GM08714 (cell line): ENCODE measurements at regions not wholly inside any gene's neighbourhood (a gene's known extent, or its start where the extent isn't known, plus 50 kb on each side); places are given as distances from the start of the nearest gene placed in this dataset.

Experiments used
- H3K4me3 ChIP-seq: fragments of 200-500 bp; sonication (Bioruptor generic); 2 replicates; pipeline ENCODE4 v1.5.1; 2014; ENCODE audit warnings: mild to moderate bottlenecking, low read length, inconsistent platforms
- ZNF274 ChIP-seq: IDR thresholded peaks from 2 replicates; pipeline ENCODE4 v1.6.1; 2012; ENCODE audit warnings: mild to moderate bottlenecking, low read depth, low read length

DNA sequence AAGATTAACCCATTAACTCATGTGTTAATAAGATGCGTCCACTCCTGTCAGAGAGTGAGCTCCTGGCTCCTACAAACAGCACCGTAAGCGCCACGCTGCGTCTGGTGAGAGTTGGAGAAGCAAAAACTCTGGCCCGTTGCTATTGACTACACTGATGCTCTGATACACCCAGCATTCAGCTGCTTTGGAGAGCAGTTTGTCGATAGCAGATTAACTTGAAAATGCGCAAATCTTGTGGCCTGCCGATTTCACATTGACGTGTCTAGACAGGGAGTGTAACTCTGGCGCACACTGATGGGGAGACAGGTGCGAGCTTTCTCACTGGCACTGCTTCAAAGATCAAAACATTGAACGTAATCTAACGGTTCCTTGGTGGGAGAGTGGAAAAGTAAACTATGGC lies 151.7 kb upstream of the RPS6KA2 start:
- TF ChIP-seq ZNF274: no peak

DNA sequence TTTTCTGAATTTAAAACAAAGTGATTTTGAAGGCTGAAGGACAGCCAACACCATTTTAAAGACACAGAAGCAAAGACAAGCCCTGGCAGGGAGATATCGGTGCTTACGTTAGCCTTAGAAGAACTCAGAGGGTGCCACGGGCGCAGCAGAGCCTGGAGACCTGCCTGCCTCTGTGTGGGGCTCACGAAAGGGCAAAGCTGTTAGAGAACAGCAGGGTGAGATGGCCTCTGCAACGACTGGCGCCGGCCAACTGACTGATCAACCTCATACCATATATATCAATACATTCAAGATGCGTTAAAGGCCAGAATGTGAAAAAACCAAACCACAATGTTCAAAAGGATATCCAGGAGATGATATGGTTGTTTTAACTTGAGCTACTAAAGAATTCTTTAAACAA lies 151.0 kb upstream of the RPS6KA2 start:
- TF ChIP-seq ZNF274: no peak
- H3K4me3 ChIP-seq: no peak overlapping the region

More for the DNA sequence above, 151.7 kb upstream of the RPS6KA2 start:
- no peak overlapping the region for H3K4me3 ChIP-seq

DNA sequence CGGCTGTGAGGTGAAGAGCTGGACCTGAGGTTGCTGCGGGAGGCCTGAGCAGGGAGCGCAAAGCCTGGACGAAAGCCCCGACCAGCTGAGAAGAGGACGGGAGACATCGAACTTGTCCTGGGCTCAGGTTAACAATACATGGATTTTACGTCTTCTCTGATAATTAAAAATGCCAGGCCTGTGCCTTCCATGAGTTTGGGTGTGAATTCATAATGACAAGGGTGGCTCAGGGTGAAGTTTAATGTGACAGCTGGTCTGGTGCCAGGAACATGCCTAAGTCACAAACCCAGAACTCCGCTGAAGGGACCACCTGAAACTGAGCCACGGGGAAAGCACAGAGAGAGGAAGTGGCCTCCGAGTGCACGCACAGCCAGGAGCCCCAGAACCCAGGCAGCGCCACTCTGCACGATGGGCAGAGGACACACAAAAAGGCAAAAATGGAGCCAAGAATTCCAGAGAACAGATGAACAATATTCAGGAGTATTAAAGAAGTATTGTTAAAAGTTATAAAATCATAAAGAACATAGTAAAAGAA lies 150.1 kb upstream of the RPS6KA2 start:
- TF ChIP-seq ZNF274: no peak
- no peak overlapping the region for H3K4me3 ChIP-seq

DNA sequence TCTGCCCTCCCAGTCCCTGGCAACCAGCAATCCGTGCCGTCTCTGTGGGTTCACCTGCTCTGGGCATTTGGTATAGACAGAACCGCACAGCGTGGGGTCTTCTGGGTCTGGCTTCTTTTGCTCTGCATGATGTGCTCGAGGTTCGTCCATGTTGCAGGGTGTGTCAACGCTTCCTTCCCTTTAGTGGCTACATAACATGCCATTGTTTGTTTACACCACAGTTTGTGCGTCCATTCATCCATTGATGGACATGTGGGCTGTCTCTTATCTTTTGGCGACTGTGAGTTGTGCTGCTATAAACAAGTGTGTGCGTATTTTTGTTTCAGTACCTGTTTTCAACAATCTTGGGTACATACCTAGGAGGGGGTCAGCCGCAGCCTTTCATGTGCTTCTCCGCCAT lies 149.5 kb upstream of the RPS6KA2 start:
- no peak for TF ChIP-seq ZNF274
- no peak overlapping the region for H3K4me3 ChIP-seq

DNA sequence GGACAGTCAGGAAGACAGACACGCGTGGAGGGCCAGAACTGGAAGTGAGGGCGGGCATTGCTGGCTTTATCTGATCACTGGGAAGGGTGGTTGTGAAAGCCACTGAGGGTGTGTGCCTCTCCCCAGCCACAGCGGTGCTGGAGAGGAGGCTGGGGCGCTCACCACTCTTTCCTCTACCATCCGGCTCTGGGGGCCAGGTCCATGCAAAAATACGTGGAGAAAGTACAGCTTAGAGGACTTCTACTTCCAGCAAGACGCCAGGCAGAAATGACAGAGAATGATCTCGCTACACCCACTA lies 148.8 kb upstream of the RPS6KA2 start:
- no peak overlapping the region for H3K4me3 ChIP-seq
- TF ChIP-seq ZNF274: no peak

DNA sequence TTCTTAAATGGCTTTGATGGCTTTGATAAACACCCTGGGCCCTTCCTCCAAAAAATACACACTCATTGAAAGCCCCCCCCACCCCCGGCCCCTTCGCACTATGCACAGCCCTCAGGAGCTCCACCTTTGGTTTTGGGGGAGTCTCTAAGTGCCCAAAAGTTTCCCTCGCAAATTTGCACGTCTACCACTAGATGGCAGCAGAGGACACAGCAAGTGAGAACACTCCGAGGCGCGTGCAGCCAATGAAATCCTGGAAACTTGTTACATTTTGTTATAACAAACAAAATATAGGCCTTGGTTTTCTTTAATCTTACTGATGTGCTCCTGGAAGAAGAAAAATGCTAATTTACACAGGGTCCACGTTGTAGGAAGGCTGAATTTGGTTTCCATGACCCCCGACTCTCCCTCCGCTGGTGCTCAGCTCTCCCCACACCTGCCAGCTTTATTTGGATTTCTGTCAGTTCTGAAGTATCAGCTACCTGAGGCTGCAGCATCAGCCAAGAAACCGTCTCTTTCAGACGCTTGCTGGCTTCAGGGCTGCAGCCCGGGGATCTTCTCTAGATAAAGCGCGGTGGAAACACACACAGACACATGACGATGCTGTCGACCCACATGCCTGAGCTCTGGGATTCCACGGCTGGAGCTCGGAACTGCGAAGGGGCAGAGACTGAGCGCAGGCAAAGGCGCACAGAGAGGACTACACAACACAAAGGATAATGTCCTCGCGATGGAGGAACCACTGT lies 148.3 kb upstream of the RPS6KA2 start:
- H3K4me3 ChIP-seq: no peak overlapping the region
- TF ChIP-seq ZNF274: no peak

DNA sequence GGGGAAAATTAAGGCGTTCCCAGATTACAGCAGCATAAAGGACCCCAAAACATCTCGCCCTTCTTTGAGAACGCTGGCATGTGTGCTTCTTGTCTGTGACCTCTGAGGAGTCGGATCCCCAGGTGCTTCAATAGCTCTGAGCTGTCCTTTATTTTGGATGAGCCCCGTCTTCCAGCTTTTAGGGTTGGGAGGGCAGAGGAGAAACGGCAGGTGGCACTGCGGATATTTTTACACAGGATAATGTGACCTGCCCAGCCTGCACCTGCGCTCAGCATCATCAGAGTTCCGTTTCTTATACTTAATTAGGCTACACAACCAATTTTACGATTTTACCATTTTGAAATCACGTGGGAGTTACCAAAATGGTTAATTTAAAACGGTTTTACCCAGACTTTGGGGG lies 147.7 kb upstream of the RPS6KA2 start:
- H3K4me3 ChIP-seq: no peak overlapping the region
- no peak for TF ChIP-seq ZNF274

DNA sequence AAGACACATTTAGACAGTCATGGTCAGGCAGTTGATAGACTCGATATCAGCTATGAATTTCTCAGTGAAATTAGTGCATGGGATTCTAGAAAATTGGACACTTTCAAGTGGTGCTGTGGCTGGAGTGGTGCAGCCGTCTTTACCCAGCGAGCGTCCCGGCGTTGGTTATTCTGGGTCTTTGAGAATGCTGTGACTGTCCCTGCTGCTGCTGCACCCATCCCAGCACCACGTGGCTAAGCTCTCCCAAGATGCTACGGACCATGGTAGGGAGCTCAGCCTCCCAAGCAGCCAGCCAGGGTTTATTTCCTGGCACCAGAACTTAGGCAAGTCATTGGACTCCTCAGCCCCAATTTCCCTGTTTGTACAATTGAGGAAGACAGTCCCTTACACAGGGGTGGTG lies 147.2 kb upstream of the RPS6KA2 start:
- TF ChIP-seq ZNF274: no peak
- no peak overlapping the region for H3K4me3 ChIP-seq

DNA sequence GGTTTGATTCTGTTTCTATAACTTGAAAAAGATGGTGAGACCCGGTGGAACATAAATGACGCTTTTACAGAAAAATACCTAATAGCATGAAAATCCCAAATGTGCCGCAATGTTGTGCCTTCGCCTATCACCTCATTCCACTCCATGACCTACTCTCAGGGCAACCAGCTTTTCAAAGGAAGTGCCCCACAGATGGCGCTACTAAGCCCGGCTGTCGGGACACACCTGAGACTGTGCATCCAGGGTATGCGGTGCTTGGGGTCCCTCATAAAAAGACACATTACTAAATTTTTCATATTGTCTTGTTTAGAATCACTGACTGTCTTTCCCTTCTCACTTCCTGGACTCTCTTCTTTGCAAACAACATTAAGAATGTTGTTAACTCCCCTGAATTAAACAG lies 145.5 kb upstream of the RPS6KA2 start:
- TF ChIP-seq ZNF274: no peak

DNA sequence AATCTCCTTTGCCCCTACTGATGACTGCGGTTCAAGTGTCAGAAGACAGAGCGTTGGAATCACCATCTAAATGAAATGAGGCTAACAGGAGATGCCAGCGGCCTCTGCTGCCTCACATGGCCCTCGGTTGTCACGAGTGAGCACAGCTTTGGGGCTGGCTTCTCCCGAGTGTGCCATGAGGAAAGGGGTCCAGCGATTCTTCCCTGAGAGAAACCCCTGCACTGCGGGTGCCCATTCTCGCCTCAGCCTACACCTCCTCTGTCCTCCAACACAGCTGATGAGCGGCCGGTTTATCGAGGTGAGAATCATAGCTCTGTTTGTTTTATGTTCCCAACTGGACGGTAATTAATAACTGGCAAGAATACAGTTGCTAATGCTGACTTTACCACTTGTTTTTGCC lies 144.7 kb upstream of the RPS6KA2 start:
- no peak for TF ChIP-seq ZNF274
- no peak overlapping the region for H3K4me3 ChIP-seq

More for the DNA sequence above, 145.5 kb upstream of the RPS6KA2 start:
- H3K4me3 ChIP-seq: no peak overlapping the region

DNA sequence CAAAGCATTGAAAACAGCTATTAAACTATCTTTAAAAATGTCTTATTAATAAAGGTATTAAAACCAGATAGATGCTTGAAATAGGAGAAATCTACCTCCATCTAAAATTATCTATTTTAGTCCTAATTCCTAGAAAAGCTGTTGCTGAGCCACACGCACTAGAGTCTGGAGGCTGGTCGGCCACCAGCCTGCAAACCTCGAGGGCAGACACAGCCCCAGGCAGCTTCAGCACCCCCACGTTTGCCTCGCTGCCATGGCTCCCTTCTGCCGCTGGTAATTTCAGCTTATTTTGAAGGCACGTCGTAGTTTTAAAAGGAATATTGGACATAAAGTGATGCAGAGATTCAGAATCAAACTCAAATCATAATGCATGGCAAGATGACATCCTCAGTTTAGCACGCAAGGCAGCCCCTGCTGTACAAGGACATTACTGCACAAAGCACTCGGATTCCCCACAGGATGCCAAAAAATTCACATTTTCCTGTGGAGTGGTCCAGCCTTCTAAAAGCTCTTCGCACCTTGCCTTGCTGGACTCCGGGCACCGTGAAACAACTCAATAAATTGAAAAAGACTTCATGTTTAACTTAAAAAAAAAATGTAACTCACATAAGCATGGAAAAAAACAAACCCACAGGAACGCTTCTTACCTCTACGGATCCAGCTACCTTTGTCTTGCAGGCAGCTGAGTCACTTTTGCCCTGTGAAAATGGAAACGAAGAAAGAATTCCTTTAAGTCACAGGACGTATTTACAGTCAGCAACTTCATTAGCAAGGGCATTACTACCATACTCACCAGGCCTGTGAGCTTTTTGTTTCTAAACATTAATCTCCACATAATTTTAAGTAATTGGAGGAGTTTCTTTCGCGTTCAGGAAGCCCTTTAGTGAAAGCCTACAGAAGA lies 143.4 kb upstream of the RPS6KA2 start:
- TF ChIP-seq ZNF274: no peak
- H3K4me3 ChIP-seq: no peak overlapping the region

DNA sequence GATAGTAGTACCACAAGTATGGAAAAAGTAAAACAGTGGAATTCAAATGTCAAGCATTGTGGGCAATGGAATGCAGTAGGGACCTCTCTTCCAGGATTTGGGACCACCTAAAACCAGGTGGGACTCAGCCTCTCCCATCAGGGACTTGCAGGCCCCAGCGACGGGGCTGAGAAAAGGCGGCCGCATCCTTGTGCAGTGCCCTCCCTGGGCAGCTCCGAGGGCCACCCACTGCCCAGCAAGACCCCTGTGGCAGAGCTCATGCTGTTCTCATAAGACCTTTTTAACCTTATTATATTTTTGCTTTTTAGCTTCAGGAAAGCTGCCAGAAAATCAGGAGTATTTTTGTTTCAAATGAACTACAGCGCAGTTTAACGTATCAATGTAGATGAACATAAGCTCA lies 142.6 kb upstream of the RPS6KA2 start:
- TF ChIP-seq ZNF274: no peak
- H3K4me3 ChIP-seq: no peak overlapping the region

DNA sequence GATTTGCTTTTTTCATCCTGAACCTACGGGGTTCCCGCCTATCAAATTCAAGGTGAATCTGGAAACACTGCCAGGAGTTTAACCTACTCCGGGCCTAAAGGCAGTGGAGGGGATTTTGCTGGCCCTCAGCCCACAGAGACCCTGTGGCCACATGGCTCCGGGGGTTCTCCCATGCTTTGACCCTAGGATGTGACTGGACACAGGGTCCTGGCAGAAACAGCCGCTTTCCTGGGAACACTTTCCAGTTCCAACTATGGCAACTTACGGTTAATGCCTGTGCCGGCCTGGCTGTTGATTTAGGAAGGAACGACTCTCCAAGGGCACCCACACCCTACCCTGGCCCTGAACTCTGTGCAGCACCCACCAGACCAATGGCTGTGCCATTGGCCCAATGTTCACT lies 141.7 kb upstream of the RPS6KA2 start:
- no peak overlapping the region for H3K4me3 ChIP-seq
- no peak for TF ChIP-seq ZNF274

DNA sequence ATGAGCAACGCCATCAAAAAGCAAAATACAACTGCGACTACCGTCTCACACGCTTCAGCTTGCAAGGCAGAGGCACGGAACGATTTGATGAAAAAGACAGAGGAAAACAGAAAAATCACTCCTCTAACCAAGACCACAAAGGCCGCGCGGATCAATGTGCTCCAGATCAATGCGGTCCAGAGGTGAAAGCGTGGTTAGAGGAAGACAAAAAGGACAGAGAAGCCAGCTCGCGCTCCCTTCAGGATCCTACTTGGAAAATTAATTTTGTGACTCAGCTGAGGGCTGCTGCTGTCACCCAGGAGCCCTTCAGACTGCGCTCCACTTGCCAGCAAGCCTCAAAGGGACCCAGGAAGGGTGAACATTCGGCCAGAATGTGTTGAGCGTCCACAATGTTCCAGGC lies 140.2 kb upstream of the RPS6KA2 start:
- H3K4me3 ChIP-seq: no peak overlapping the region
- no peak for TF ChIP-seq ZNF274

DNA sequence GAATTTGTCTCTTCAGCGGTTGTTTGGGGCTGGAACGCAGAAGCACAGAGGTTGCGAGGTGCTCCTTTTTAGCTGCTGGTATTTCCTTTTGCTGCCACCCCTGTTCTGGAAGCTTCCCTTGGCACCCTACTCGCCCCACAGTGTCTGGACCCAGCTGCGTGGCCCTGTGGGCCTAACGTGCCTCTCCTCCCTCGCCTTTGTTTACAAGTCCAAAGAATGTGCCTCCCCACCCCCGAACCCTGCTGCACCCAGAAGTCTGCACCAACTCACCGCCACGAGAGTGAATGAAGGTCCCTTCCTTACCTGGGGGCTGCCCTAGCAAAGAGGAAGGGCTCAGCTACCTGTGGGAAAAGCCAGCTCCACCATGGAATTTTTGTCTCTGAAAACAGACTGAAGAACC lies 139.7 kb upstream of the RPS6KA2 start:
- H3K4me3 ChIP-seq: no peak overlapping the region
- no peak for TF ChIP-seq ZNF274

DNA sequence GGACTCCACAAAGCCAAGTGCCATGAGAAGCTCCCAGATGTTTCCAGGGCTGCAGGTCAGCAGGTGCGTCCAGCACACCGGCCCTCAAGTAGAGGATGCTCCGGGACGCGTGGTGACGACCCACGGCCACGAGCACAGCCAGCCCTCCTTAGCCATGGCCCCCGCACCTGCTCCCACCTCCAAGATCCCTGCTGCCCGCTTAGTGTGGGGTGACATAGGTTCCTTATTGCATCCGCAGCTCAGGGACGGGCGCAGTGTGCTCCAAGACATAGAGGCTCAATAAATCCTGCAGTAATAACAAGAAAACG lies 138.1 kb upstream of the RPS6KA2 start:
- no peak for TF ChIP-seq ZNF274
- H3K4me3 ChIP-seq: no peak overlapping the region
